Stimulated activated CD4-positive, alpha-beta T cell treated with anti-CD3 and anti-CD28 coated beads, Interleukin-2, amount 100 ng/mL, for 48 hours (primary cell): ENCODE measurements at regions not wholly inside any gene's neighbourhood (a gene's known extent, or its start where the extent isn't known, plus 50 kb on each side); places are given as distances from the start of the nearest gene placed in this dataset.
"Not testable (repeated sequence)": the region's sequence is repeated elsewhere in the genome, so short reads cannot be mapped to it uniquely, and the experiment has no call there.

Source experiments
- DNase-seq, 2 donors: peaks; one replicate each; pipeline ENCODE4 v3.0.0-alpha.2; 2020

DNA sequence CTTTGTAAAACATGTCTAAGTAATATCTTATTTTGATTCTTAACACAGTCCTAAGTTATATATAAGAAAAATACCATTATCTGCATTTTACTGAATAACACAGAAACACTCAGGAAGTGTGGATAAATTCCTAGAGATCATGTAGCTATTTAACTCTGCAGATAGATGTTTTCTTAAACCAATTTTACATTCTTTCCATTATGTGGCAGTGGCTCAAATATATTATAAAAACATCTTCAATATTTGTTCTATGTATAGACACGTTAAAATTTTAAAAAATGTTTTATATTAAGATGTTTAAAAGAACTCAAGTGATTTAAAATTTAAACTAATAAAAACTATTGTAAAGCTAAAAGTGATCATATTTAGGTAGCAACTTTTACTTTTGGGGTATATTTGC lies 683.8 kb downstream of the DIPK2A start:
- DNase-seq, result no peak

DNA sequence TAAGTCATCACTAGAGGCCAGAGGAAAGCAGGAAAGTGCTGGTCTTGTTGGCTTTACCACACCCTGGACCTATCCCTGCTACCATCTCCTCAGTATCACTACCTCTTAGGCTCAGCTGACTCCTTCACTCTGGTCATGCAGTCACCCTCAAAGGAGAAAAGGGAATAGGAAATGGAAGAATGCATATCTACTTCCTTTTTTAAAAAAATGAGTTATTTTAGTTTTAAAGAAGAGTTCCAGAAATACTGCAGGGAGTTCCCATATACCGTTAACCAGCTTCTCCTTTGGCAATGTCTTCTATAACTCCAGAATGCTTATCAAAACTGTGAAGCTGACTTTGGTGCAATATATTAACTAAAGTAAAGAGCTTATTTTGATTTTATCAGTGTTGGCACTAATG lies 688.6 kb downstream of the DIPK2A start:
- DNase-seq, result no peak

DNA sequence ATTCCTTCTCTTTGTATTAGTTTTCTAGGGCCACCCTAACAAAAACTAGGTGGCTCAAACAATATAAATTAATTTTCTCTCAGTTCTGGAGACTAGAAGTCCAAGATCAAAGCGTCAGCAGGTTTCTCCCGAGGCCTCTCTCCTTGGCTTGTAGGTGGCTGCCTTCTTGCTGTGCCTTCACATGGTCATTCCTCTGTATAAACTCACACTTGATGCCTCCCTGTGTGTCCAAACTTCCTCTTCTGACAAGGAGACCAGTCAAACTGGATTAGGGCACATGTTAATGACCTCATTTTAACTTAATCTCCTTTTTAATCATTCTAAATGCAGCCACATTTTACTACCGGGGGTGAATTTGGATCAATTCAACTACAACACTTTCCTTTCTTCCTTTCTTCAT lies 691.1 kb downstream of the DIPK2A start:
- DNase-seq, result no peak

DNA sequence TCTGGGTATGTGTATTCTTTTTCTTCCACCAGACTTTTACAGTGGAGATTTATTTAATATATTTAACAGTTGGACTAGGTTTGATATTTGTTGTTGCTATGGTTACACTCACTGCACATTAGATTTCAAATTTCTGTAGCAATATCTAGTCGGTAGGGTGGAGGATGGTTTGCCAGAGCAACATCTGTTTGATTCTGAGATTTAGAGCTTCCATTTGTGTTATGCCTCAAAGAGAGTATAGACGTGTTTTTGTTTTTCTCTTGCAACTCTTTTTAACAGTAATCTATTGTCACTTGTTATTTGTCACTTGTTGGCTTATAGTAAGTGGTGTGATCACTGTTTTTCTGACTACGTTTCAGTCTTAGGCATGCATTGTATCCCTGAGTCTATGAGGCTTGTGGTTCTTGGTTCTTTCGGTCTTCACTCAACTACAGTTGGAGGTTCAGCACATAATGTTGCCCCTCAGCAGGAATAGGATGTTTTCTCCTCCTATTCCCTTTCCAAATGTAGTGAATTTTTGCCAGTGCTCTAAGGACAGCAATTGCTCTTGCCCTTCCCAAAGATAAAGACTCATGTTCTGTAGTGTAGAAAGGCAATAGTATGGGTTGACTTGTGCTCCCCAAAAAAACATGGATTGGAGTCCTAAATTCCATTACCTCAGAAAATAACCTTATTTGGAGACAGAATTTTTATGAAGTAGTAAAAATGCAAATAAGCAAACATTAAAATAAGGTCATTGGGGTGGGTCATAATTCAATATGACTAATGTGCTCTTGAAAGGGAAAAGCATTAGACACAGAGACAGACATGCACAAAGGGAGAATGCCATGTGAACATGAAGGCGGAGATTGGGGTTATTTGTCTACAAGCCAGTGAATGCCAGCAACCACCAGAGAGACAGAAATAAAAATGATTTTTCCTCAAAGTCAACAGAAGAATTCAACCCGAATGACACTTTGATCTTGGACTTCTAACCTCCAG lies 692.1 kb downstream of the DIPK2A start:
- DNase-seq, result no peak

DNA sequence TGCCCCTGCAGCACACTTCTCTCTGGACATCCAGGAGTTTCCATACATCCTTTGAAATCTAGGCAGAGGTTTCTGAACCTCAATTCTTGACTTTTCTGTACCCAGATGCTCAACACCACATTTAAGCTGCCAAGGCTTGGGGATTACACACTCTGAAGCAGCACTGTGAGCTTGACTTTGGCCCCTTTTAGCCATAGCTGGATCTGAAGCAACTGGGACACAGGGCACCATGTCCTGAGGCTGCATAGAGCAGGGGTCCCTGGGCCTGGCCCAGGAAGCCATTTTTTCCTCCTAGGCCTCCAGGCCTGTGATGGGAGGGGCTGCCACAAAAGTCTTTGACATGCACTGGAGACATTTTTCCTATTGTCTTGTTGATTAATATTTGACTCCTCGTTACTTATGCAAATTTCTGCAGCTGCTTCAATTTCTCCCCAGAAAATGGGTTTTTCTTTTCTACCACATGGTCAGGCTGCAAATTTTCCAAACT lies 694.0 kb downstream of the DIPK2A start:
- DNase-seq, result no peak

DNA sequence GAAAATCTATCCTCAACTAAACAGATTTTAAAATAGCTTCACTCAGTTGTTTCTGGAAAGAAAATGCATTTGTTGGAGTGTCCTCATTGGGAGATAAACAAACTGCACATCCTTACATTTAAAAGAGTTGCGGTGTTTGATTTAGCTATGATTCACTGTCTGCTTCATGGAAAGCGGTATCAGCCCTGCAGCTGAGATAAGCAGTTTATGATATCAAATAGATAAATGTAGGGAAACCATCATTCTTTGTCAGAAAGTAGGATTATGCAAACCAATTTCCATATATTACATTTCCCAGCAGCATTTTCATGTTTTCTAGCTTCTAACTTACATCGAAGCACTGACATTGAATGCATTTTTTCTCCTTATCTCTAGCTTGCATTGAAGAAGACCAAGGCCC lies 698.9 kb downstream of the DIPK2A start:
- DNase-seq, result no peak

DNA sequence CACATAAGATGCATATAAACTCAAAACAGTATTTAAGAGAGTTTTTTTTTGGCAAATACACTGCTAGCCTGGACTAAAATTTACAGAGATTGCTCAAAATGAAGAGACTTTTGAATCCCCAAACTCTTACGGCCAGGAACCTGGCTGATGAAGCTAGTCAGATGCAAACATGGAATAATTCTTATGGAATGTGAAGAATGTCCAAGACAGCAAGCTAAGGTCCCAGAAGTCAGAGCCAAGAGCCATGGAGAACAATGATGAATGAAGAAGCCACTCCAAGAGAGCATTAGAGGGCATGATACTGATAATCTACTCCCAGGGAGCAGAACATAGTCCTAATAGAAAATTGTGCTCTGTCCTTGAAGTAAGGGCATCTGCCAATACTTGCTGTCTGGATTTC lies 705.5 kb downstream of the DIPK2A start:
- DNase-seq, result no peak

DNA sequence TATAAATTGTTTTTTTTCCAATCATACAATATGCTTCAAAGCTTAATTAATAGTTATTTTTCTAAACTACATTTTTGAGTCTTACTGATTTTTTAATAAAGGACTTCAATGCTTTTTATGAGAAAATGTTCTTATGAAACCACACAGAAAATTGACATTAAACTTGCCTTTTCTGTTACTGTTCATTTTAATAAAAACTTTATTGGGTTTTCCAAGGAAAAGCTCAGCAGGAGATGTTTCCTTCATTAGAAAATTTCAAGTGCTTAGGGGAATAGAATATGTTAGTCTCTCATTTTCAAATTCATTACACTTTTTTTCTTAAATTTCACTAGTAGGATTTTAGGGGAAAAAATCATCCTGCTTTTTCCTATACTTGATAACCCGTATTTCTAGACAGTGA lies 711.4 kb downstream of the DIPK2A start:
- no peak for DNase-seq

DNA sequence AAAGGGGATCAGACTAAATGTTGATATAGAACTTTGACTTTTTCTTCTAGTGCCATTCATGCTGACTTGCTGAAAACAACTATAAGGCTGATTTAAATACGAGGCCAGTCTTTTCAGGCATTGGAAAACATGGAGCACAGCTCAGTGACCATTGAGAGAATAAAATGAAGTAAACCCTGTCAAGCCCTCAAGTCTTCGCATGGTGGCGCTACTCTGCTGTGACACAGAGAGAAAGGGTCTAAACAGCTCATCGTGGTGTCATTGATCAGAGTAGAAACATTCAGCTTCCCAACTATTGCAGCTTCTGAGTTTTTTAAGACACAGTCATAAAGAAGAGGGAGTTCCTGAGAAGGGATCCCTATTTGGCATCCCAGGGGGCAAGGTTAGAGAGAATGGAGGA lies 716.2 kb downstream of the DIPK2A start:
- no peak for DNase-seq

DNA sequence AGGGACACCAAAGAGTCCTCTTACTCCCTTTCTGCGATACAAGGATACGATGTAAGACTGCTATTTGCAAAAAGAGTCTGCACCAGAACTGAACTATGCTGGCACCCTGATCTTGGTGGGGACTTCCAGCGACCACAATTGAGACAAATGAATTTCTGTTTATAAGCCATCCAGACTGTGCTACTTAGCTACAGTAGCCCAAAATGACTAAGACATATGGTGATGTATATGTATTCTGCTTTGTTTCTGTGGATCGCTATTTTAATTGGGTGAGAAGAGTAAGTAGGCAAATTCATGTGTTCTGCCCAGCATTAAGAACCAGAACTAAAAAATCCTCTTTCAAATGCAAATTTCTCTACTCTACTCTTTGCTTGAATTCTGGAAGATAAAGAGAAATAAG lies 720.9 kb downstream of the DIPK2A start:
- no peak for DNase-seq

DNA sequence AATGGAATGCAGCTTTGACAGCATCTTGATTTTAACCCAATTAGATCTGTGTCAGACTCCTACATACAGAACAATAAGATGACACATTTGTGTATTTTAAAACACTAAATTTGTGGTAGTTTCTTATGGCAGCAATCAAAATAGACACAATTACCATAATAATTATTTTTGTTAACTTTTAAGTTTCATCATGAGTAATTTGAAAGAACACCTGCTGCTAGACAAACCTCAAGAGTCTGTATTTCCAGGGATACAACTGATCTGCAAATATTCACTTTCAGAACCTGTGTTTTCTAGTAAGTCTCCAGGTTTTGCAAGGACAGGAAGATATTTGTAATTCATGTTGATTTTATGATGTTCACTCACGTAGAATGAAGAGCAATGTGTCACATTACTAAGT lies 736.8 kb downstream of the DIPK2A start:
- no peak for DNase-seq

DNA sequence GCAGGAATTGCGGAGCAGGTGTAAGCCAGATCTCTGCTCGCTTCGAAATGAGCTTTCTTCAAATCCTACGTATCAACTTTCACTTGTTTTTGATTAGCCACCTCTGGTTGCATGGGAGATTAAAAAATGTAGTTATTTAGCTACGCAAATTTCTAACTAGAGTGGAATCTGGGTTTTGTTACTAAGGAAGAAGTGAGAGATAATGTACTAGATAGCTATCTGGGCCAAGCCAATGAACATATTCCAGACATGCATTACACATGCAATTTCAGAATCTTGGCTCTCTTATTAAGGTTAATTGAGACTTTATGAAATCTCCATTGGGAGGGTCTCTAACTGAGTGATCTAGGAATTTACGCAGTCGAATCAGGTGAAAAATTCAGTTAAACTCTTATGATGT lies 765.7 kb downstream of the DIPK2A start:
- no peak for DNase-seq

DNA sequence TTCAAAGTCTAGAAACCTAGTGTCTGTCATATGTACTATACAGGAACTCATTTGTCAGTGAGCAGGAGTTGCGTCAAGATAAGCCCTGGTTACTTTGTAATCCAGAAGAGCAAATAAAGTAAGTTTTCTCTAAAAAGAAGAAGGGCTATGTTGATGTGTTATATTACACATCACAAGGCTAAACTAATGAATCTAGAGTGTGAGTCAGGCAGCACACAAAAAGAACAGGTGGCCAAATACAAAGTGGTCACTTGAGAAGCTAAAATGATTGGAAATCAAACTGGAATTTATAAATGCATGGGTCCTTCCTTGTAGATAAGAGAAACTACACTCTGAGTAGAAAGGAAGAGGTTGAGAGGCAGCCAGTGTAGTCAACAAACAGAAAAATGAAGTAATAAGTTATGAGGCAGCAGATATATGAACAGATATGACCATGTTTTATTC lies 771.6 kb downstream of the DIPK2A start:
- no peak for DNase-seq

DNA sequence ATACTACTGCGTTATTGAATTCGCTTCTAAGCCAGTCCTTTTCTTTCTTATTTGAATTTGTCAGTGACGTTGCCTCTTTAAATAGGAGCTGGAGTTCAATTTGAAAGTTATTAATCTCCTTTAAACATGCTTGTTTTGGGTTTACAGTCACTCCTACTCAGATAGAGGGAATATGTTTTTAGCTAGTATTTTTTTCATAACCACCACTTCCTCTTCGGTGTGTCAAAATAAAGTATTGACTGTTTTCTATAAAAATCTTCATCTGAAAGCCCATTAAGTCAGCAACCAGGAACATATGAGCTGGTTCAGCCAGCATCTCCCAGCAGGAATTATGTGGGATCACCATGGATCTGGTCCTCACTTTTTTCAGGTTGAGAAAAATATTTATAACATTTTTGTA lies 772.9 kb downstream of the DIPK2A start:
- no peak for DNase-seq

DNA sequence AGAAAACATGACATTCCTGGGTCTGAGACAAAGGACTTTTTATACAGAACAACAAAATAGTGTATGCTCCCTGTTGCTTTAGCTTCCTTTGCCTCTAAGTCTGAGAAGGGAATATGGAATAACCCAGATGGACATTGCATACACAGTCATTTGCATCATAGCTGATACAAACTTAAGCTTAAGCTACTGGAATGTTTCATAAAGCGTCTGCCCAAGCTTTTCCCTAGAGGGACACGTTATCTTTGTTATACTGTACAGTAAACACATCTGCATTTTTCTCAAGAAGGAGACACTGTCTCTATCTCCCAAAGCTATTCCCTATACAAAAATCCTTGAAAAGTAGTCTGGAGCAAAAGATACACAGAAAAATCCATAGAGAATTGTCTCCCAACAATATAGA lies 775.0 kb downstream of the DIPK2A start:
- no peak for DNase-seq

DNA sequence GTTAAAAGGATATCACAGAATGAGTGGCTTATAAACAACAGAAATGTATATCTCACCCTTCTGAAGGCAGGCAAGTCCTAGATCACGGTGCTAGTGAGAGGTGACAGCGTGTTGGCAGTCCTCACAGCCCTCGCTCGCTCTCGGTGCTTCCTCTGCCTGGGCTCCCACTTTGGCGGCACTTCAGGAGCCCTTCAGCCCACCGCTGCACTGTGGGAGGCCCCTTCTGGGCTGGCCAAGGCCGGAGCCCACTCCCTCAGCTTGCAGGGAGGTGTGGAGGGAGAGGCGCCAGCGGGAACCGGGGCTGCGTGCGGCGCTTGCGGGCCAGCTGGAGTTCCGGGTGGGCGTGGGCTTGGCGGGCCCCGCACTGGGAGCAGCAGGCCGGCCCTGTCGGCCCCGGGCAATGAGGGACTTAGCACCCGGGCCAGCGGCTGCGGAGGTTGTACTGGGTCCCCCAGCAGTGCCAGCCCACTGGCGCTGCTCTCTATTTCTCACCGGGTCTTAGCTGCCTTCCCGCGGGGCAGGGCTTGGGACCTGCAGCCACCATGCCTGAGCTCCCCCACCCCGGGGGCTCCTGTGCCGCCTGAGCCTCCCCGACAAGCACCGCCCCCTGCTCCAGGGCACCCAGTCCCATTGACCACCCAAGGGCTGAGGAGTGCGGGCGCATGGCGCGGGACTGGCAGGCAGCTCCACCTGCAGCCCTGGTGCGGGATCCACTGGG lies 778.1 kb downstream of the DIPK2A start:
- DNase-seq, result not testable (repeated sequence)

DNA sequence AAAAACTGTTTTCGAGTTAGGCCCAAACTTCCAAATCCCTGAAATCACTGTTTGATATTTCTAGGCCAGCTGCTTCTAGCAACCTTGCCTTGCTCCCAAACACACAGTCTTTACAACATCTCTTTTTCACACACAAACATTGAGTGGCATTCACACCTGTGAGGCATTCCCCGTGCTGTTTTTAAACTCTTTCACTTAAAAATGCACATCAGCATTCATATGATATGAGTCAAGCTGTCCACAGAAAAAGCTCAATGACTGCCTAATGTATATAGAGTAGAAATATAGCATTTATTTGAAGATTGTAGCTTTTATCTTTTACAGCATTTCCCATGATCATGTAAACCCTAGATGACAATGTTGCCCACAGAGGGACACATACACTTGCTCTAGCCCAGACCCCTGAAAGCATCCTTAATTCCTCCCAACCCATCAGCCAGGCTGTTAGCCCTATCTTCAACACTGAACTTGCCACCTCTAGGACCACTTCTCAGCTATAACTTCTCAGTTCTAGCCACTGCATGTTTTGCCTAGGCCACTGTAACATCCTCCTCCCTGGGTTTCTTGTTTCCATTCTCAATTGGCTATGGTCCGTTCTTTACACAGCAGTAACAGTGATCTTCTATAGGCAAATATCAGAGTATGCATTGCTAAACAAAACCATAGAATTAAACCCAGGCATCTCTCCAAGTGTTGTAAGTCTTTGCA lies 782.6 kb downstream of the DIPK2A start:
- no peak for DNase-seq

DNA sequence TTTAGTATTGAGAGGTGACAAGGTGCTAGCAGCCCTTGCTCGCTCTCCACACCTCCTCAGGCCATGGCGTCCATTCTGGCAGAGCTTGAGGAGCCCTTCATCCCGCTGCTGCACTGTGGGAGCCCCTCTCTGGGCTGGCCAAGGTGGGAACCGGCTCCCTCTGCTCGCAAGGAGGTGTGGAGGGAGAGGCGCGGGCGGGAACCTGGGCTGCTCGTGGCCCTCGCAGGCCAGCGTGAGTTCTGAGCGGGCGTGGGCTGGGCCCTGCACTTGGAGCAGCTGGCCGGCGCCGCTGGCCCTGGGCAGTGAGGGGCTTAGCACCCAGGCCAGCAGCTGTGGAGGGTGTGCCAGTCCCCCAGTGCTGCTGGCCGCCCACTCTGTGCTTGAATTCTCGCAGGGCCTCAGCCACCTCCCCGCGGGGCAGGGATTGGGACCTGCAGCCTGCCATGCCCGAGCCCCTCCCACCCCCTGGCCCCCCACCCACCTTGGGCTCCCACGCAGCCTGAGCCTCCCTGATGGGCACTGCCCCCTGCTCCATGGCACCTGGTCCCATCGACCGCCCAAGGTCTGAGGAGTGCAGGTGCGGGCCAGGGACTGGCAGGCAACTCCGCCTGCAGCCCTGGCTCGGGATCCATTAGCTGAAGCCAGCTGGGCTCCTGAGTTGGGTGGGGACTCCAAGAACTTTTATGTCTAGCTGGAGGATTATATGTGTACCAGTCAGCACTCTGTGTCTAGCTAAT lies 785.2 kb downstream of the DIPK2A start:
- no peak for DNase-seq

DNA sequence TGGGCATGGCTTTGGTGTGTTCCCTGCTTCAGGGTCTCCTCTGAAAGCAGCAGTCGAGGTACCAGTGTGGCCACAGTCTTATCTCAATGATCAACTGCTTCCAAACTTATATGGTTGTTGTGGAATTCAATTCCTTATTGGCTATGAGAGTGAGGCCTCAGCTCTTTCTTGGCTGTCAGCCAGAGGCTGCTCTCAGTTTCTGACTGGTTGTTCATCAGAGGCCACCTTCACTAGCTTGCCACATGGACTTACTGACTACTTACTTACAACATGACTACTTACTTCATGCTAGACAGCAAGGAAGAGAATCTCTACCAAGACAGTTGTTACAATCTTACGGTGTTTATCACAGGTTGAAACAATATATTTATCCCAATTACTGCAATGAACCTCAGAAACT lies 789.2 kb downstream of the DIPK2A start:
- DNase-seq, result no peak

DNA sequence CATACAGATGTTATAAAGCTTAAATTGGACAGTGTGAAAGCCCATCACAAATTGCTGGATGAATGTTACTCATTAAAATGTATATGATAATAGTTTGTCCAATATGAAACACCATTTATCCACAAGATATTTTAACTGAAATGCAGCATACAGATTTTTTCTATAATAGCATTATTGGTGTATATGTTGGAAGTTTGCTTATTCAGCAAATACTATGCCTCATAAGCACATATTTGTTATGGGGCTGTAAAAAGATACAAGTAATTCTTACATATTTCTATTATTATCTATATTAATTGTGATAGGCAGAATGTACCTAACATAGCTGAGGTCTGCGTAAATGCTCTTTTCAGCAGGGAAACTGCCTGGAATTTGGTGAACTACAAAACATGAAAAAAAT lies 790.5 kb downstream of the DIPK2A start:
- no peak for DNase-seq

DNA sequence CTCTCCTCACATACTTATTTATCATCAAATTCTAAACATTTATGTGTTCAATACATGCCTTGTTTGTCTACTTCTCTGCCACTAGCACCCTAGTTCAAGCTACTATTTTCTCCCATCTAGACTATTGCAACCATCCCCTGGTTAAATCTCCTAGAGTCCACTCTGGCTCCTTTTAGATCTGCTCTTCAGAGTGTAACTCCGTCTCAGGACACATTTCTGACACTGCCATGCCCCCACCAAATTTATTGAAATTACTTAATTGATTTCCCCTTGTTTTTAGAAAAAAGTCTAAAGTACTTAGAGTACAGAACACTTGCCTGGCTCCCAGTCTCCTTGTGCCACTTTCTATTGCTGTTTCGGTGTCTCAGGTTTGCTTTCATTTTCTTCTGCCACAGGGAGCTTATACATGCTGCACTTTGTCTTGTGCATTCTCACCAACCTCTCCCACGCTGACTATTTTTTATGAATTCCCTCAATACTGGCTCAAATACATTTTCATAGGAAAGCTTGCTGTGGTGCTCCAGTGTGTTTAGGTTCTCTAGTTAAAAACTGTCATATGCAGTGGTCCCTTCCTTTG lies 792.3 kb downstream of the DIPK2A start:
- DNase-seq, result no peak

DNA sequence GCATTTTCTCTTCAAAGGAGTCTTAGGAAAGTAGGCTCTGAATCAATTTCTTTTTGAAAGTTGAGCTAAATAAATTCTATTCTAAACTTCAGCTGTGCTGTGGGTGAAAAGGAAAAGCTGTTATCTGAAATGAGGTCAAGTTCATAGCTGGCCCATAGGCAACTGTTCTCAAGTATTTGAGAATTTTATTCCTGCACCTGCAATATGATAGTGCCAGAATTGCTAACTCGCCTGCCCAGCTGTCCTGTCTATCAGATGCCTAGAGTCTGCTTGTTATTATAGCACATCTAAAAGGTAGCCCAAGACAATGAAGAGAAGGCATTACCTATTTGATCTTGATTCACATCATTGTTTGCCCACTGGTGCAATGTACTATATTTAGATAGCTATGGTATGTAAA lies 798.7 kb downstream of the DIPK2A start:
- no peak for DNase-seq
